Ovary (tissue), 3 donors: ENCODE measurements at regions not wholly inside any gene's neighbourhood (a gene's known extent, or its start where the extent isn't known, plus 50 kb on each side); places are given as distances from the start of the nearest gene placed in this dataset.

ENCODE experiments used
- CTCF ChIP-seq, 3 donors: fragments of 450-650 bp in 2 of 3; fragments of 200-600 bp in 1 of 3; IDR thresholded peaks; one replicate each; pipeline versions ENCODE4 v1.5.1 to v1.8.0; 2016 to 2022; ENCODE audit warnings: antibody characterized with exemption in 3 of 3, mild to moderate bottlenecking in 1 of 3
- EP300 ChIP-seq: sonication (generic); formaldehyde crosslinking; IDR thresholded peaks from one replicate; pipeline ENCODE4 v1.6.1; 2017; ENCODE audit warnings: antibody characterized with exemption
- POLR2A ChIP-seq: fragments of 450-650 bp; IDR thresholded peaks from one replicate; pipeline ENCODE4 v1.6.1; 2017; ENCODE audit warnings: antibody characterized with exemption, mild to moderate bottlenecking, moderate library complexity
- donor health status: DM: no; HTN: no; CAD: no.

- TF ChIP-seq EP300 (no peak), CTCF (IDR thresholded peaks at IDR 0.05) (no peak), POLR2A (no peak)
Observed at GRCh38 chr12:125193376-125194152, 128.3 kb downstream of the AACS start.
